K562 (cell line): ENCODE measurements at regions not wholly inside any gene's neighbourhood (a gene's known extent, or its start where the extent isn't known, plus 50 kb on each side); places are given as distances from the start of the nearest gene placed in this dataset.

Experiments used
- ATAC-seq: fragments of 200-7000 bp; cut with Tn5 transposase; 3 replicates; pipeline ENCODE4 v1.9.1; 2020; ENCODE audit warnings: moderate library complexity
- BruUV-seq: library from RNA; stranded (reverse); fragments of 400-500 nt; replicated peaks from 2 replicates; lab custom pipeline; 2021; lab: Mats Ljungman, UMichigan
- CTCF ChIA-PET: fragments of 300-600 bp; formaldehyde crosslinking; extraction: SDS; loops from one replicate; lab custom pipeline; 2021; ENCODE audit warnings: low intra/inter-chr PET ratio; lab: Yijun Ruan, JAX
- POLR2A ChIA-PET: fragments of 300-600, 350-650 bp; sonication (Branson Sonifier 250); formaldehyde crosslinking; extraction: SDS; loops from one replicate; lab custom pipeline; 2021; ENCODE audit warnings: antibody characterized with exemption, inconsistent platforms; lab: Yijun Ruan, JAX
- DNase-seq, 4 experiments: peaks; one replicate each; pipeline versions ENCODE4 v3.0.0 to v3.0.0-alpha.2; 2011 to 2018; ENCODE audit warnings: low spot score in 3 of 4, mixed read lengths in 3 of 4; ENCODE audit errors: extremely low read depth in 1 of 4
- FAIRE-seq: peaks from 2 replicates; lab custom pipeline; 2011; peaks lifted over from hg19 to GRCh38; lab: Jason Lieb, UNC
- H2AFZ ChIP-seq: 2 replicates; pipeline ENCODE4 v1.6.0; 2011; ENCODE audit warnings: low read depth, low read length, control low read depth, inconsistent platforms
- H3K27ac ChIP-seq: fragments of 200-600 bp; 3 replicates; pipeline ENCODE4 v1.8.0; 2011; ENCODE audit warnings: low read depth, mild to moderate bottlenecking, control low read depth, inconsistent platforms, low read length, moderate library complexity, mixed read lengths; ENCODE audit errors: extremely low read depth
- H3K27me3 ChIP-seq, 2 experiments: fragments of 300-600 bp in 1 of 2; 2 replicates in 1 of 2; 3 replicates in 1 of 2; pipeline versions ENCODE4 v1.6.0 to v1.8.0; 2011; ENCODE audit warnings: inconsistent platforms in 2 of 2, low read length in 2 of 2, mild to moderate bottlenecking in 1 of 2, mixed read lengths in 1 of 2, moderate library complexity in 1 of 2; ENCODE audit not compliant: control insufficient read depth in 2 of 2, insufficient read depth in 2 of 2
- H3K36me3 ChIP-seq: fragments of 300-600 bp; 3 replicates; pipeline ENCODE4 v1.8.0; 2011; ENCODE audit warnings: mild to moderate bottlenecking, low read length, inconsistent platforms; ENCODE audit not compliant: control insufficient read depth, insufficient read depth
- H3K4me1 ChIP-seq, 2 experiments: fragments of 200-600 bp in 1 of 2; replicated peaks in 1 of 2; 2 replicates in 1 of 2; 3 replicates in 1 of 2; pipeline versions ENCODE4 v1.5.1 to v1.8.0; 2011; ENCODE audit warnings: inconsistent platforms in 2 of 2, low read length in 2 of 2, mild to moderate bottlenecking in 1 of 2, mixed read lengths in 1 of 2, moderate library complexity in 1 of 2; ENCODE audit not compliant: control insufficient read depth in 2 of 2, insufficient read depth in 2 of 2
- H3K4me2 ChIP-seq: 2 replicates; pipeline ENCODE4 v1.6.1; 2011; ENCODE audit warnings: low read length, control low read depth, inconsistent platforms, mixed read lengths; ENCODE audit not compliant: insufficient read depth
- H3K4me3 ChIP-seq: fragments of 200-600 bp; sonication (generic), shearing (Covaris generic); 2 replicates; pipeline ENCODE4 v1.5.1; 2016; ENCODE audit warnings: control low read depth, inconsistent platforms
- H3K79me2 ChIP-seq: fragments of 200-600 bp; 3 replicates; pipeline ENCODE4 v1.8.0; 2011; ENCODE audit warnings: low read length, inconsistent platforms; ENCODE audit not compliant: control insufficient read depth, insufficient read depth
- H3K9ac ChIP-seq, 2 experiments: 2 replicates each; pipeline versions ENCODE4 v1.6.0 to v1.6.1; 2011; ENCODE audit warnings: low read depth in 2 of 2, low read length in 2 of 2, control low read depth in 1 of 2, inconsistent platforms in 1 of 2, mild to moderate bottlenecking in 1 of 2, mixed read lengths in 1 of 2; ENCODE audit not compliant: insufficient read depth in 1 of 2
- H3K9me1 ChIP-seq: one replicate; pipeline ENCODE4 v1.6.0; 2011; ENCODE audit warnings: inconsistent platforms, mild to moderate bottlenecking, low read length, moderate library complexity; ENCODE audit not compliant: control insufficient read depth, insufficient read depth
- H3K9me3 ChIP-seq: replicated peaks from 2 replicates; pipeline ENCODE4 v1.5.1; 2011; ENCODE audit warnings: low read depth, low read length, inconsistent platforms; ENCODE audit not compliant: control insufficient read depth, insufficient read depth
- H4K20me1 ChIP-seq: replicated peaks from 2 replicates; pipeline ENCODE4 v1.6.1; 2011; ENCODE audit warnings: low read length, inconsistent platforms, mixed read lengths; ENCODE audit not compliant: control insufficient read depth, insufficient read depth
- HNRNPUL1 ChIP-seq: fragments of 200-400 bp; formaldehyde crosslinking; IDR thresholded peaks from 2 replicates; pipeline ENCODE4 v1.6.1; 2017; ENCODE audit warnings: low read length
- KDM2B ChIP-seq: fragments of 250-450 bp; sonication (Bioruptor Pico); IDR thresholded peaks from 2 replicates; pipeline ENCODE4 v1.8.0; 2021; ENCODE audit warnings: mild to moderate bottlenecking, moderate library complexity
- MECOM ChIP-seq: fragments of 250-450 bp; sonication (Bioruptor Pico); IDR thresholded peaks from 2 replicates; pipeline ENCODE4 v1.8.0; 2022; ENCODE audit warnings: inconsistent platforms
- PCBP2 ChIP-seq: fragments of 200-400 bp; formaldehyde crosslinking; IDR thresholded peaks from 2 replicates; pipeline ENCODE4 v1.6.1; 2018; ENCODE audit warnings: low read length, low read depth, mild to moderate bottlenecking, moderate library complexity; ENCODE audit not compliant: poor library complexity, severe bottlenecking
- U2AF2 ChIP-seq: fragments of 200-400 bp; formaldehyde crosslinking; optimal IDR thresholded peaks from 2 replicates; pipeline ENCODE3; 2017; ENCODE audit warnings: low read depth, mild to moderate bottlenecking, low read length
- WGBS: fragments of 100-300 bp; shearing (Covaris generic); methylation state at CpG from one replicate; pipeline ENCODE4 v1.1.6; 2016; ENCODE audit warnings: low coverage, mixed read lengths; ENCODE audit not compliant: insufficient coverage; ENCODE audit errors: missing lambda C conversion rate; 5-methylcytosine and 5-hydroxymethylcytosine counted together
- in situ Hi-C: fragments of 300-500 bp; cut with MboI; formaldehyde crosslinking; loops from 4 replicates; pipeline ENCODE4 v1.15.0; 2018; ENCODE audit warnings: inconsistent platforms, mixed read lengths
- intact Hi-C: fragments of 100-400 bp; cut with micrococcal nuclease; formaldehyde crosslinking; loops from 2 replicates; pipeline ENCODE4 v1.14.2; 2022
- TF ChIP-seq, protein P1 (sequence below): fragments of 450-650 bp; formaldehyde crosslinking; conservative IDR thresholded peaks from 2 replicates; pipeline ENCODE4 v1.4.0; 2022; ENCODE audit warnings: mild to moderate bottlenecking, missing genetic modification characterization
- TF ChIP-seq, protein P2 (sequence below): fragments of 250-450 bp; sonication (Bioruptor Pico); IDR thresholded peaks from 2 replicates; pipeline ENCODE4 v1.4.0; 2020; ENCODE audit warnings: mild to moderate bottlenecking, moderate library complexity, borderline replicate concordance

DNA sequence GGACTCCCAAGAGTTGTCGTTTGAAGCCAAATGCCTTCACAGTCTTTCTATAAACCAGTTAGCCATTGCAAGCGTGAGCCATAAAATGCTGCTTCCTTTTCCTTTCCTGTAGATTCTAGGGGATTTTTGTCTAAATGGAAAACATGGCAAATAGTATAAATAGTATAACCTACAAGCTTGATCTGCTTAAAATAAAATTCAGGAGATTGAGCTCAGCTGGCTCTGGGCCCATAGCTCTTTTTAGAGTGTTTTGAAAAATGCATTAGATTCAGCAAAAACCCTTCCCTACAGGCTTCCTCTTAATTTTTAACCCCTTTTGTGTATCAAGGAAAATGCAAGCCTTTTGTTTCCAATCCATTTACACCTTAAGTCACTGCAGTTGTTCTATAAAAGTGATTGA, 190.1 kb upstream of the GDF10 start:
- POLR2A ChIA-PET: interaction anchor here (0.6 kb wide), 1 partner anchor 30 kb away, joined by 4 read pairs; no protein-coding TSS in a partner anchor
- H2AFZ ChIP-seq: no peak overlapping the region
- 0% methylated on average over 2 of the region's 2 CpGs for WGBS
- FAIRE-seq (no peak), DNase-seq (no peak)
- no peak overlapping the region for H3K4me2 ChIP-seq
- no peaks in the 10 kb centered on the region for H3K9me1 ChIP-seq
- BruUV-seq: no TSS peak
- H3K9me3 ChIP-seq: no peaks in the 10 kb centered on the region
- no peaks in the 10 kb centered on the region for H3K36me3 ChIP-seq
- CTCF ChIA-PET: no interaction called here
- intact Hi-C loops: no loop called here
- in situ Hi-C loops: no loop called here
- no peaks in the 10 kb centered on the region for H4K20me1 ChIP-seq
- no peak overlapping the region for H3K9ac ChIP-seq
- no peak overlapping the region for H3K4me3 ChIP-seq
- TF ChIP-seq HNRNPUL1 (no peak), U2AF2 (no peak), PCBP2 (no peak), KDM2B (CRISPR knock-in tag) (no peak), MECOM (CRISPR knock-in tag) (no peak)
- TF ChIP-seq, protein P1, sequence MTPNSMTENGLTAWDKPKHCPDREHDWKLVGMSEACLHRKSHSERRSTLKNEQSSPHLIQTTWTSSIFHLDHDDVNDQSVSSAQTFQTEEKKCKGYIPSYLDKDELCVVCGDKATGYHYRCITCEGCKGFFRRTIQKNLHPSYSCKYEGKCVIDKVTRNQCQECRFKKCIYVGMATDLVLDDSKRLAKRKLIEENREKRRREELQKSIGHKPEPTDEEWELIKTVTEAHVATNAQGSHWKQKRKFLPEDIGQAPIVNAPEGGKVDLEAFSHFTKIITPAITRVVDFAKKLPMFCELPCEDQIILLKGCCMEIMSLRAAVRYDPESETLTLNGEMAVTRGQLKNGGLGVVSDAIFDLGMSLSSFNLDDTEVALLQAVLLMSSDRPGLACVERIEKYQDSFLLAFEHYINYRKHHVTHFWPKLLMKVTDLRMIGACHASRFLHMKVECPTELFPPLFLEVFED (CRISPR knock-in tag): no peak
- TF ChIP-seq, protein P2, sequence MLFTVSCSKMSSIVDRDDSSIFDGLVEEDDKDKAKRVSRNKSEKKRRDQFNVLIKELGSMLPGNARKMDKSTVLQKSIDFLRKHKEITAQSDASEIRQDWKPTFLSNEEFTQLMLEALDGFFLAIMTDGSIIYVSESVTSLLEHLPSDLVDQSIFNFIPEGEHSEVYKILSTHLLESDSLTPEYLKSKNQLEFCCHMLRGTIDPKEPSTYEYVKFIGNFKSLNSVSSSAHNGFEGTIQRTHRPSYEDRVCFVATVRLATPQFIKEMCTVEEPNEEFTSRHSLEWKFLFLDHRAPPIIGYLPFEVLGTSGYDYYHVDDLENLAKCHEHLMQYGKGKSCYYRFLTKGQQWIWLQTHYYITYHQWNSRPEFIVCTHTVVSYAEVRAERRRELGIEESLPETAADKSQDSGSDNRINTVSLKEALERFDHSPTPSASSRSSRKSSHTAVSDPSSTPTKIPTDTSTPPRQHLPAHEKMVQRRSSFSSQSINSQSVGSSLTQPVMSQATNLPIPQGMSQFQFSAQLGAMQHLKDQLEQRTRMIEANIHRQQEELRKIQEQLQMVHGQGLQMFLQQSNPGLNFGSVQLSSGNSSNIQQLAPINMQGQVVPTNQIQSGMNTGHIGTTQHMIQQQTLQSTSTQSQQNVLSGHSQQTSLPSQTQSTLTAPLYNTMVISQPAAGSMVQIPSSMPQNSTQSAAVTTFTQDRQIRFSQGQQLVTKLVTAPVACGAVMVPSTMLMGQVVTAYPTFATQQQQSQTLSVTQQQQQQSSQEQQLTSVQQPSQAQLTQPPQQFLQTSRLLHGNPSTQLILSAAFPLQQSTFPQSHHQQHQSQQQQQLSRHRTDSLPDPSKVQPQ: no peak
- TF ChIP-seq, all 486 proteins: peak for 0
- H3K27me3 ChIP-seq: peaks cover 7 to 33% of the 10 kb centered on the region in 2 experiments
- no peak for ATAC-seq
- H3K79me2 ChIP-seq: no peaks in the 10 kb centered on the region
- no peak overlapping the region for H3K27ac ChIP-seq
- H3K4me1 ChIP-seq: no peaks in the 10 kb centered on the region
